Neuronal stem cell (in vitro differentiated cells): ENCODE measurements at regions not wholly inside any gene's neighbourhood (a gene's known extent, or its start where the extent isn't known, plus 50 kb on each side); places are given as distances from the start of the nearest gene placed in this dataset.

ENCODE experiments used
- DNase-seq: peaks from one replicate; pipeline ENCODE4 v3.0.0-alpha.2; 2013; ENCODE audit warnings: low spot score
- H2AFZ ChIP-seq: one replicate; pipeline ENCODE4 v1.6.1; 2013; ENCODE audit warnings: mild to moderate bottlenecking, low read length, inconsistent platforms
- H2AK5ac ChIP-seq: 2 replicates; pipeline ENCODE4 v1.6.1; 2013; ENCODE audit warnings: low read depth, mild to moderate bottlenecking, inconsistent platforms, low read length, moderate library complexity, mixed read lengths
- H2BK120ac ChIP-seq: 2 replicates; pipeline ENCODE4 v1.6.1; 2013; ENCODE audit warnings: low read depth, mild to moderate bottlenecking, inconsistent platforms, low read length, moderate library complexity, mixed read lengths
- H2BK12ac ChIP-seq: one replicate; pipeline ENCODE4 v1.6.1; 2013; ENCODE audit warnings: low read length, inconsistent platforms
- H2BK15ac ChIP-seq: 2 replicates; pipeline ENCODE4 v1.6.1; 2013; ENCODE audit warnings: mild to moderate bottlenecking, low read length, inconsistent platforms, mixed read lengths
- H2BK5ac ChIP-seq: one replicate; pipeline ENCODE4 v1.6.1; 2013; ENCODE audit warnings: inconsistent platforms, mild to moderate bottlenecking, low read length, moderate library complexity
- H3K14ac ChIP-seq: one replicate; pipeline ENCODE4 v1.6.1; 2013; ENCODE audit warnings: low read length, inconsistent platforms
- H3K18ac ChIP-seq: 2 replicates; pipeline ENCODE4 v1.6.1; 2013; ENCODE audit warnings: low read length, inconsistent platforms
- H3K23ac ChIP-seq: 2 replicates; pipeline ENCODE4 v1.6.1; 2013; ENCODE audit warnings: low read depth, mild to moderate bottlenecking, mixed read lengths, low read length, inconsistent platforms; ENCODE audit not compliant: poor library complexity
- H3K27ac ChIP-seq: replicated peaks from 3 replicates; pipeline ENCODE4 v1.5.1; 2013; ENCODE audit warnings: low read length, inconsistent platforms
- H3K27me3 ChIP-seq, 3 experiments: 2 replicates each; pipeline ENCODE4 v1.6.1; 2013; ENCODE audit warnings: low read length in 3 of 3, mild to moderate bottlenecking in 2 of 3, inconsistent platforms in 1 of 3, low read depth in 1 of 3, mixed read lengths in 1 of 3, moderate library complexity in 1 of 3; ENCODE audit not compliant: control insufficient read depth in 3 of 3, insufficient read depth in 3 of 3
- H3K36me3 ChIP-seq, 2 donors: replicated peaks in 1 of 2; 2 replicates each; pipeline ENCODE4 v1.6.1; 2013; ENCODE audit warnings: low read length in 2 of 2; ENCODE audit not compliant: control insufficient read depth in 2 of 2, insufficient read depth in 2 of 2
- H3K4ac ChIP-seq: 2 replicates; pipeline ENCODE4 v1.6.1; 2013; ENCODE audit warnings: inconsistent platforms, mild to moderate bottlenecking, low read length, moderate library complexity
- H3K4me1 ChIP-seq, 2 donors: 1 replicate in 1 of 2; 2 replicates in 1 of 2; pipeline ENCODE4 v1.6.1; 2013; ENCODE audit warnings: low read length in 2 of 2, low read depth in 1 of 2; ENCODE audit not compliant: control insufficient read depth in 2 of 2, insufficient read depth in 1 of 2
- H3K4me2 ChIP-seq: one replicate; pipeline ENCODE4 v1.6.1; 2013; ENCODE audit warnings: mild to moderate bottlenecking, low read length, inconsistent platforms; ENCODE audit not compliant: insufficient read depth, poor library complexity, severe bottlenecking
- H3K4me3 ChIP-seq, 2 donors: 2 replicates each; pipeline ENCODE4 v1.5.1; 2013; ENCODE audit warnings: low read length in 2 of 2, mild to moderate bottlenecking in 2 of 2, inconsistent platforms in 1 of 2, moderate library complexity in 1 of 2
- H3K79me1 ChIP-seq: one replicate; pipeline ENCODE4 v1.6.1; 2013; ENCODE audit warnings: low read depth, mild to moderate bottlenecking, inconsistent platforms, low read length, moderate library complexity
- H3K9ac ChIP-seq: one replicate; pipeline ENCODE4 v1.6.1; 2013; ENCODE audit warnings: mild to moderate bottlenecking, low read depth, low read length, inconsistent platforms; ENCODE audit not compliant: poor library complexity
- H3K9me3 ChIP-seq, 2 donors: replicated peaks in 1 of 2; 2 replicates each; pipeline versions ENCODE3 to v1.6.1; 2013; ENCODE audit warnings: low read length in 2 of 2, mild to moderate bottlenecking in 2 of 2, inconsistent platforms in 1 of 2, low read depth in 1 of 2, mixed read lengths in 1 of 2, moderate library complexity in 1 of 2; ENCODE audit not compliant: control insufficient read depth in 2 of 2, insufficient read depth in 1 of 2
- H4K8ac ChIP-seq: one replicate; pipeline ENCODE4 v1.6.1; 2013; ENCODE audit warnings: low read depth, mild to moderate bottlenecking, inconsistent platforms, low read length, moderate library complexity
- H4K91ac ChIP-seq: one replicate; pipeline ENCODE4 v1.6.1; 2013; ENCODE audit warnings: low read length, low read depth, mild to moderate bottlenecking, inconsistent platforms; ENCODE audit not compliant: poor library complexity
- WGBS, 2 donors: extraction: QIAGEN DNeasy Blood & Tissue Kit; methylation state at CpG; one replicate each; pipeline ENCODE4 v1.1.7; 2013; ENCODE audit warnings: missing lambda C conversion rate in 2 of 2, mixed read lengths in 1 of 2; ENCODE audit not compliant: insufficient read length in 2 of 2, insufficient replicate concordance in 1 of 2; ENCODE audit errors: extremely low coverage in 2 of 2; 5-methylcytosine and 5-hydroxymethylcytosine counted together

GRCh38 chr2:216284708-216285107 is 87.6 kb downstream of the MARCHF4 start:
- Histone ChIP-seq H4K8ac (no peak overlapping the region), H3K23ac (no peak overlapping the region), H3K4me1 (peaks cover 23 to 37% of the 10 kb centered on the region in 2 donors), H3K14ac (no peak overlapping the region), H3K18ac (no peak overlapping the region), H2BK15ac (no peak overlapping the region), H3K4me2 (no peak overlapping the region), H2BK12ac (no peak overlapping the region), H3K27ac (no peak overlapping the region), H3K4ac (no peak overlapping the region), H4K91ac (no peak overlapping the region), H2AFZ (no peak overlapping the region), H2AK5ac (no peak overlapping the region), H3K79me1 (no peaks in the 10 kb centered on the region), H3K9me3 (no peaks in the 10 kb centered on the region), H3K27me3 (peaks cover 0 to 2% (median 0%) of the 10 kb centered on the region in 3 experiments), H2BK120ac (no peak overlapping the region), H2BK5ac (no peak overlapping the region), H3K9ac (no peak overlapping the region), H3K4me3 (no peak overlapping the region), H3K36me3 (no peaks in the 10 kb centered on the region)
- WGBS, 2 donors = no CpG with 5 or more reads among the region's 3 CpGs
- DNase-seq = no peak

- DNase-seq = no peak
- H3K27me3 ChIP-seq = peaks cover 0 to 2% (median 0%) of the 10 kb centered on the region in 3 experiments
- H4K91ac ChIP-seq = no peak overlapping the region
- no peaks in the 10 kb centered on the region for H3K36me3 ChIP-seq
- H3K9ac ChIP-seq = no peak overlapping the region
- peak overlapping the region; percentile 40 for H2BK15ac ChIP-seq
- H3K4me1 ChIP-seq = peaks cover 20 to 31% of the 10 kb centered on the region in 2 donors
- no peak overlapping the region for H3K27ac ChIP-seq
- no CpG with 5 or more reads among the region's 12 CpGs for WGBS, 2 donors
- no peak overlapping the region for H2BK120ac ChIP-seq
- H2AK5ac ChIP-seq = peak overlapping the region; percentile 77
- no peak overlapping the region for H2AFZ ChIP-seq
- H2BK12ac ChIP-seq = peak overlapping the region; percentile 14
- H3K79me1 ChIP-seq = no peaks in the 10 kb centered on the region
- H2BK5ac ChIP-seq = no peak overlapping the region
- peak overlapping the region; percentile 15 for H3K14ac ChIP-seq
- peak overlapping the region; percentile 48 for H3K23ac ChIP-seq
- no peaks in the 10 kb centered on the region for H3K9me3 ChIP-seq
- H3K18ac ChIP-seq = peak overlapping the region; percentile 88
- H3K4ac ChIP-seq = no peak overlapping the region
- no peak overlapping the region for H3K4me2 ChIP-seq
- no peak overlapping the region for H4K8ac ChIP-seq
- no peak overlapping the region for H3K4me3 ChIP-seq
Measured at GRCh38 chr2:216283038-216283900, 89.0 kb downstream of the MARCHF4 start.

- H3K23ac ChIP-seq = no peak overlapping the region
- no peak overlapping the region for H2BK120ac ChIP-seq
- H4K91ac ChIP-seq = no peak overlapping the region
- peaks cover 14 to 29% of the 10 kb centered on the region in 2 donors for H3K4me1 ChIP-seq
- no peak overlapping the region for H3K27ac ChIP-seq
- peak overlapping the region; percentile 47 for H2AFZ ChIP-seq
- no peak for DNase-seq
- no peak overlapping the region for H2AK5ac ChIP-seq
- no peak overlapping the region for H2BK12ac ChIP-seq
- H3K4ac ChIP-seq = no peak overlapping the region
- no peak overlapping the region for H3K14ac ChIP-seq
- no peak overlapping the region for H3K9ac ChIP-seq
- peak overlapping the region; percentile 23 for H3K18ac ChIP-seq
- H3K27me3 ChIP-seq = peaks cover 0 to 2% (median 0%) of the 10 kb centered on the region in 3 experiments
- H3K79me1 ChIP-seq = no peaks in the 10 kb centered on the region
- no peak overlapping the region for H2BK5ac ChIP-seq
- WGBS, 2 donors = no CpG with 5 or more reads among the region's 2 CpGs
- H3K9me3 ChIP-seq = no peaks in the 10 kb centered on the region
- H2BK15ac ChIP-seq = no peak overlapping the region
- no peaks in the 10 kb centered on the region for H3K36me3 ChIP-seq
- no peak overlapping the region for H3K4me2 ChIP-seq
- H4K8ac ChIP-seq = no peak overlapping the region
- no peak overlapping the region for H3K4me3 ChIP-seq
Measured at GRCh38 chr2:216281876-216282275, 90.4 kb downstream of the MARCHF4 start.

GRCh38 chr2:216281316-216281715 is 91.0 kb downstream of the MARCHF4 start:
- Histone ChIP-seq H3K18ac (peak overlapping the region; percentile 49), H3K9me3 (no peaks in the 10 kb centered on the region), H2AK5ac (no peak overlapping the region), H3K14ac (no peak overlapping the region), H2BK120ac (no peak overlapping the region), H3K27ac (peak overlapping the region; percentile 18), H3K4me2 (no peak overlapping the region), H2BK15ac (no peak overlapping the region), H3K79me1 (no peaks in the 10 kb centered on the region), H2BK5ac (peak overlapping the region; percentile 27), H3K27me3 (peaks cover 0 to 2% (median 0%) of the 10 kb centered on the region in 3 experiments), H3K4me1 (peaks cover 13 to 27% of the 10 kb centered on the region in 2 donors), H3K9ac (no peak overlapping the region), H4K8ac (no peak overlapping the region), H4K91ac (peak overlapping the region; percentile 19), H2AFZ (peak overlapping the region; percentile 47), H3K36me3 (no peaks in the 10 kb centered on the region), H3K4ac (no peak overlapping the region), H2BK12ac (no peak overlapping the region), H3K4me3 (no peak overlapping the region), H3K23ac (no peak overlapping the region)
- DNase-seq = no peak
- no CpG with 5 or more reads among the region's 1 CpG for whole genome bisulfite sequencing, 2 donors
